Stomach (tissue), 8 donors: ENCODE measurements at regions not wholly inside any gene's neighbourhood (a gene's known extent, or its start where the extent isn't known, plus 50 kb on each side); places are given as distances from the start of the nearest gene placed in this dataset.
A peak's percentile ranks its signal among the peaks of the same experiment; 100 is the strongest.

Experiments used
- DNase-seq, 2 donors: peaks; one replicate each; pipeline versions ENCODE4 v3.0.0 to v3.0.0-alpha.2; 2013 to 2019
- H3K27ac ChIP-seq, 5 donors: fragments of 200-600 bp in 4 of 5; sonication (generic) in 4 of 5; one replicate each; pipeline ENCODE4 v1.5.1; 2013 to 2019; ENCODE audit warnings: mild to moderate bottlenecking in 1 of 5, moderate library complexity in 1 of 5
- H3K27me3 ChIP-seq, 3 donors: fragments of 200-600 bp; sonication (generic); one replicate each; pipeline ENCODE4 v1.5.1; 2017 to 2019; ENCODE audit warnings: mixed run types in 1 of 3
- H3K36me3 ChIP-seq, 4 donors: fragments of 200-600 bp; sonication (generic); 1 replicate in 3 of 4; 2 replicates in 1 of 4; pipeline ENCODE4 v1.5.1; 2016 to 2019
- H3K4me1 ChIP-seq, 4 donors: fragments of 200-600 bp; sonication (generic); one replicate each; pipeline ENCODE4 v1.5.1; 2016 to 2019
- H3K4me3 ChIP-seq, 4 donors: fragments of 200-600 bp; sonication (generic) in 3 of 4; one replicate each; pipeline ENCODE4 v1.5.1; 2016 to 2019; ENCODE audit warnings: mild to moderate bottlenecking in 1 of 4
- H3K9me3 ChIP-seq, 4 donors: fragments of 200-600 bp; sonication (generic); one replicate each; pipeline ENCODE4 v1.5.1; 2016 to 2019
- CTCF ChIP-seq, 7 experiments: fragments of 450-650 bp in 4 of 7; fragments of 200-600 bp in 3 of 7; sonication (generic) in 3 of 7; IDR thresholded peaks; one replicate each; pipeline ENCODE4 v1.5.1; 2016 to 2019; ENCODE audit warnings: antibody characterized with exemption in 7 of 7, control low read depth in 2 of 7, mild to moderate bottlenecking in 1 of 7
- EP300 ChIP-seq: sonication (generic); formaldehyde crosslinking; IDR thresholded peaks from one replicate; pipeline ENCODE4 v1.6.1; 2017; ENCODE audit warnings: antibody characterized with exemption
- POLR2A ChIP-seq, 4 donors: fragments of 450-650 bp; IDR thresholded peaks; one replicate each; pipeline ENCODE4 v1.6.1; 2016; ENCODE audit warnings: antibody characterized with exemption in 4 of 4, control low read depth in 2 of 4, mild to moderate bottlenecking in 1 of 4, moderate library complexity in 1 of 4
- POLR2AphosphoS5 ChIP-seq, 3 donors: sonication (generic); formaldehyde crosslinking; IDR thresholded peaks; one replicate each; pipeline ENCODE4 v1.6.1; 2016; ENCODE audit warnings: antibody characterized with exemption in 3 of 3
- WGBS, 5 donors: extraction: QIAGEN DNeasy Blood & Tissue Kit in 3 of 5; methylation state at CpG; one replicate each; pipeline versions ENCODE4 v1.1.5 to v1.1.7; 2013 to 2018; 5-methylcytosine and 5-hydroxymethylcytosine counted together
- intact Hi-C: fragments of 100-400 bp; cut with DNase I; formaldehyde crosslinking; loops from one replicate; pipeline ENCODE4 v1.15.1; 2023; ENCODE audit warnings: low total_unique reads
- donor health status: healthy with polysubstance abuse.
- donor health status: Bipolar disorder and iron deficiency.
- donor health status: healthy.

GRCh38 chr12:4012977-4013968, 140.1 kb upstream of the PARP11 start:
- H3K4me1 ChIP-seq: no peaks in the 10 kb centered on the region
- no peak overlapping the region for H3K27ac ChIP-seq
- no peaks in the 10 kb centered on the region for H3K9me3 ChIP-seq
- H3K36me3 ChIP-seq: no peaks in the 10 kb centered on the region
- 64 to 78% (median 75%) methylated on average over 5 of the region's 5 CpGs for WGBS, 5 donors
- no peaks in the 10 kb centered on the region for H3K27me3 ChIP-seq
- TF ChIP-seq EP300 (no peak), POLR2AphosphoS5 (IDR thresholded peaks at IDR 0.05) (no peak), CTCF (IDR thresholded peaks at IDR 0.05) (no peak), POLR2A (IDR thresholded peaks at IDR 0.05) (no peak)
- no peak overlapping the region for H3K4me3 ChIP-seq
- intact Hi-C loops: no loop called here
- DNase-seq: no peak

GRCh38 chr12:4012073-4012472, 138.9 kb upstream of the PARP11 start:
- Histone ChIP-seq H3K4me1 (no peaks in the 10 kb centered on the region), H3K27me3 (no peaks in the 10 kb centered on the region), H3K9me3 (no peaks in the 10 kb centered on the region), H3K36me3 (no peaks in the 10 kb centered on the region), H3K4me3 (no peak overlapping the region), H3K27ac (no peak overlapping the region)
- intact Hi-C loops: no loop called here
- TF ChIP-seq POLR2A (IDR thresholded peaks at IDR 0.05) (no peak), EP300 (no peak), CTCF (IDR thresholded peaks at IDR 0.05) (no peak), POLR2AphosphoS5 (IDR thresholded peaks at IDR 0.05) (no peak)
- no peak for DNase-seq

GRCh38 chr12:4011597-4011996, 138.4 kb upstream of the PARP11 start:
- intact Hi-C loops: no loop called here
- no peaks in the 10 kb centered on the region for H3K4me1 ChIP-seq
- 35 to 56% (median 52%) methylated on average over 5 of the region's 5 CpGs for WGBS, 5 donors

More at GRCh38 chr12:4011597-4011996, 138.4 kb upstream of the PARP11 start:
- Histone ChIP-seq H3K4me3 (no peak overlapping the region), H3K36me3 (no peaks in the 10 kb centered on the region), H3K27ac (no peak overlapping the region), H3K9me3 (no peaks in the 10 kb centered on the region), H3K27me3 (no peaks in the 10 kb centered on the region)
- no peak for TF ChIP-seq CTCF (IDR thresholded peaks at IDR 0.05)
- TF ChIP-seq POLR2AphosphoS5 (IDR thresholded peaks at IDR 0.05): peak in 1 of 3 donors; percentile 22
- no peak for TF ChIP-seq EP300
- no peak for TF ChIP-seq POLR2A (IDR thresholded peaks at IDR 0.05)
- DNase-seq: no peak
